ENCODE measurements at regions not wholly inside any gene's neighbourhood (a gene's known extent, or its start where the extent isn't known, plus 50 kb on each side); places are given as distances from the start of the nearest gene placed in this dataset.

DNA sequence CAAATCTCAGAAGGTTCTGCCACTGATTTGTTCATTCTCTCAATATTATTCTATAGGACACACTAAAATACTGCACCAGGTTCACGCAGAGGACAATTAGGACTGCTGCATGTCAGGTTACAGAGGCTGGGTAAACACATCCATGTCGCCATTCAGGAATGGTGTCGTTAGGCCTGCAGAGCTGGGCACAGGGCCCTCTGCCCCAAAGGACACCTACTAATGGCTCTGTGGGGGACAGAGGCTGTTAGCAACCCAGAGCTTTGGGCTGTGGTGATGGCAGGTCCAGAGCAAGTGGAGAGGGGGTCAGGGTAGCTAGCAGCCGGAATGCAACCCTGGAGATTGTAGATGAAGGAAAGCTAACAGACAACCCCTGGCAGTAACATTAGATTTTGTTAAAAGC is 115.9 kb downstream of the TTC32 start:
- peak overlapping the region; percentile 100 for H3K27ac ChIP-seq
- TF ChIP-seq EZH2 (IDR thresholded peaks at IDR 0.05; ENCODE audit: low read depth) (no peak), CTCF (conservative IDR thresholded peaks at IDR 0.05) (no peak)
- peak in 1 of 2 experiments; percentile 15 for DNase-seq
- peak overlapping the region; percentile 93 for H3K4me2 ChIP-seq
- peaks cover 25% of the 10 kb centered on the region for H3K79me2 ChIP-seq (ENCODE audit: low read depth)
- H3F3A ChIP-seq (ENCODE audit: insufficient read depth, low read depth) = peaks cover 39% of the 10 kb centered on the region
- no peaks in the 10 kb centered on the region for H3K9me3 ChIP-seq (ENCODE audit: insufficient read depth, low read depth)
- H3K4me3 ChIP-seq = peak overlapping the region; percentile 64; the same call in 1 of the 2 replicates
- H3K27me3 ChIP-seq (ENCODE audit: insufficient read depth, low read depth) = no peaks in the 10 kb centered on the region
- H3K36me3 ChIP-seq (ENCODE audit: low read depth) = no peaks in the 10 kb centered on the region
- intact Hi-C loops (cut with micrococcal nuclease; ENCODE audit: unreplicated experiment) = loop anchor here (1.0 to 5.0 kb wide), 4 partner anchors 15 to 446 kb away; no protein-coding TSS in a partner anchor
- ChIA-PET POLR2A (ENCODE audit: unreplicated experiment) (interaction anchor here (0.6 to 0.8 kb wide), 2 partner anchors 60 to 169 kb away, joined by 3 to 4 read pairs; no protein-coding TSS in a partner anchor), CTCF (interaction anchor here (0.6 kb wide), 1 partner anchor 10 kb away, joined by 3 read pairs; no protein-coding TSS in a partner anchor)
- no peaks in the 10 kb centered on the region for H3K9me2 ChIP-seq (ENCODE audit: insufficient read depth)
- no TSS peak for BruUV-seq (replicated peaks)
- H2AFZ ChIP-seq = peak overlapping the region; percentile 0; the same call in 1 of the 2 replicates
- peaks cover 55% of the 10 kb centered on the region for H3K4me1 ChIP-seq (replicated peaks; ENCODE audit: insufficient read depth)
- no peaks in the 10 kb centered on the region for H4K20me1 ChIP-seq (ENCODE audit: insufficient read depth)

DNA sequence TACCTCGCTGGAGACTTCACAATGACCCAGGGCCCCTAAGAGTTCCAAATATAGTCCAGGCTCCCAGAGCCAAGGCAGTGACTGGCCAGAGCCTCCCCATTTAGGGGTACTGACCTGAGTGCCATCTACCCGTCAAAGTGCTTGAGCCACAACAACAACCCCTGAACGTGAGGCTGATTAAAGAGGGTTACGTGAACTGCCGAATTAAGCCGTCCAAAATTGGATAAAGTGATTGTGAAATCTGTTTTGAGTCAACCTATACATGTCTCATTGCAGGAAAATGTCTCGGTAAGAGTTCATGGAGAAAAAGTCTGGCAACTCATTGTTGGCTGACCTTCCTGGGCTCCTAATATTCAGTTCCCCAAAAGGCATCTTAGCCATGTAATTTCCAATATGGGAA is 116.3 kb downstream of the TTC32 start:
- H3K4me2 ChIP-seq = peak overlapping the region; percentile 93
- ChIA-PET POLR2A (ENCODE audit: unreplicated experiment) (no interaction called here), CTCF (no interaction called here)
- H3K79me2 ChIP-seq (ENCODE audit: low read depth) = peaks cover 25% of the 10 kb centered on the region
- H4K20me1 ChIP-seq (ENCODE audit: insufficient read depth) = no peaks in the 10 kb centered on the region
- TF ChIP-seq CTCF (conservative IDR thresholded peaks at IDR 0.05) = no peak
- no peak for TF ChIP-seq EZH2 (IDR thresholded peaks at IDR 0.05; ENCODE audit: low read depth)
- no peaks in the 10 kb centered on the region for H3K36me3 ChIP-seq (ENCODE audit: low read depth)
- peak overlapping the region; percentile 64 for H3K4me3 ChIP-seq
- BruUV-seq (replicated peaks) = no TSS peak
- H2AFZ ChIP-seq = peak overlapping the region; percentile 40; the same call in 1 of the 2 replicates
- peak overlapping the region; percentile 100 for H3K27ac ChIP-seq
- H3K9me2 ChIP-seq (ENCODE audit: insufficient read depth) = no peaks in the 10 kb centered on the region
- DNase-seq = peak; percentile 25 to 91
- peaks cover 39% of the 10 kb centered on the region for H3F3A ChIP-seq (ENCODE audit: insufficient read depth, low read depth)
- no peaks in the 10 kb centered on the region for H3K27me3 ChIP-seq (ENCODE audit: insufficient read depth, low read depth)
- H3K4me1 ChIP-seq (replicated peaks; ENCODE audit: insufficient read depth) = peaks cover 55% of the 10 kb centered on the region
- no peaks in the 10 kb centered on the region for H3K9me3 ChIP-seq (ENCODE audit: insufficient read depth, low read depth)
- intact Hi-C loops (cut with micrococcal nuclease; ENCODE audit: unreplicated experiment) = loop anchor here (5.0 kb wide), 1 partner anchor 447 kb away; no protein-coding TSS in a partner anchor

DNA sequence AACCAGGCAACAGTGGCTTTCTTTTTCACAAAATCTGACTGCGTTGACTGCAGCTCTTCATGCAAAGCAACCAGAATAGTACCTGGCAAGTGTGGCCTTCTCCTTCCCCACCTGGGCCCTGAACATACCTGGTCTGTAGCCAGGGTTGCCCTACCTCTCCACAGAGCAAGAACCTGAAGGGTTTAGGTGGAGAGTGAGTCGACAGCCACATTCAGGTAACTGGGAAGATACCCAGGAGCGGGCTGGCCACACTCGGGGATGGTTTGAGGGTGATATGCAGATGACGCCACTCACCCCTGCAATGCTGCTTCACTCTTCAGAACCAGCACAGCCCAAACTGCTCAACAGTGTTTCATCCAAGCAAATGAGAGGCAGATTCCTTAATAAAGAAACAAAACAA is 117.3 kb downstream of the TTC32 start:
- H3K27ac ChIP-seq = peak overlapping the region; percentile 100
- POLR2A ChIA-PET (ENCODE audit: unreplicated experiment) = no interaction called here
- peaks cover 25% of the 10 kb centered on the region for H3K79me2 ChIP-seq (ENCODE audit: low read depth)
- DNase-seq = no peak
- TF ChIP-seq EZH2 (IDR thresholded peaks at IDR 0.05; ENCODE audit: low read depth) (no peak), CTCF (conservative IDR thresholded peaks at IDR 0.05) (no peak)
- H3K9me3 ChIP-seq (ENCODE audit: insufficient read depth, low read depth) = no peaks in the 10 kb centered on the region
- H2AFZ ChIP-seq = peak overlapping the region; percentile 40; the same call in 1 of the 2 replicates
- BruUV-seq (replicated peaks) = no TSS peak
- H3K4me1 ChIP-seq (replicated peaks; ENCODE audit: insufficient read depth) = peaks cover 55% of the 10 kb centered on the region
- H3K36me3 ChIP-seq (ENCODE audit: low read depth) = no peaks in the 10 kb centered on the region
- intact Hi-C loops (cut with micrococcal nuclease; ENCODE audit: unreplicated experiment) = no loop called here
- peak overlapping the region; percentile 93 for H3K4me2 ChIP-seq
- no peaks in the 10 kb centered on the region for H4K20me1 ChIP-seq (ENCODE audit: insufficient read depth)
- CTCF ChIA-PET = no interaction called here
- peak overlapping the region; percentile 64 for H3K4me3 ChIP-seq
- peaks cover 39% of the 10 kb centered on the region for H3F3A ChIP-seq (ENCODE audit: insufficient read depth, low read depth)
- no peaks in the 10 kb centered on the region for H3K27me3 ChIP-seq (ENCODE audit: insufficient read depth, low read depth)
- H3K9me2 ChIP-seq (ENCODE audit: insufficient read depth) = no peaks in the 10 kb centered on the region
